Omental fat pad (tissue), 3 donors: ENCODE measurements at regions not wholly inside any gene's neighbourhood (a gene's known extent, or its start where the extent isn't known, plus 50 kb on each side); places are given as distances from the start of the nearest gene placed in this dataset.

ENCODE experiments used
- ATAC-seq: fragments of 150-250 bp; one replicate; pipeline ENCODE4 v1.9.1; 2016; ENCODE audit warnings: mild to moderate bottlenecking, moderate library complexity; ENCODE audit not compliant: low FRiP score
- DNase-seq: peaks from one replicate; pipeline ENCODE4 v3.0.0-alpha.2; 2019; ENCODE audit warnings: low spot score
- TF ChIP-seq, protein P1 (sequence below), 3 donors: fragments of 450-650 bp; IDR thresholded peaks; one replicate each; pipeline ENCODE4 v1.5.1; 2016 to 2017; ENCODE audit warnings: antibody characterized with exemption in 3 of 3, mild to moderate bottlenecking in 3 of 3, moderate library complexity in 2 of 3

GRCh38 chr9:115373000-115373709 is 255.2 kb upstream of the TNC start:
- DNase-seq (peak; percentile 34), ATAC-seq (peak; percentile 92)

DNA sequence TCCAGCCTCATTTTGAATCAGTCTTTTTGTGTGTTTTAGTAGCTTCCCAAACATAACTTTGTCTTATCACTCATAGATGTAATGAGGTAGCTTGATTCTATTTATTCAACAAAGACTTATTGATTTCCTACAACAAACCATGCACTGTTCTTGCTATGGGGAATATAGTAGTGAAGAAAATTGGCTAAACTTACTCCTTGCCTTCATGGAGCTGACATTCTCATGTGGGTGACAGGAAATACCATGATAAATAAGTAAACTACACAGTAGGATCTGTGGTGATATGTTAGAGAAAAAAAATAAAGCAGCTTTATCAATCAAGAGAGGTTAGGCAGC is 255.7 kb upstream of the TNC start:
- TF ChIP-seq, protein P1, sequence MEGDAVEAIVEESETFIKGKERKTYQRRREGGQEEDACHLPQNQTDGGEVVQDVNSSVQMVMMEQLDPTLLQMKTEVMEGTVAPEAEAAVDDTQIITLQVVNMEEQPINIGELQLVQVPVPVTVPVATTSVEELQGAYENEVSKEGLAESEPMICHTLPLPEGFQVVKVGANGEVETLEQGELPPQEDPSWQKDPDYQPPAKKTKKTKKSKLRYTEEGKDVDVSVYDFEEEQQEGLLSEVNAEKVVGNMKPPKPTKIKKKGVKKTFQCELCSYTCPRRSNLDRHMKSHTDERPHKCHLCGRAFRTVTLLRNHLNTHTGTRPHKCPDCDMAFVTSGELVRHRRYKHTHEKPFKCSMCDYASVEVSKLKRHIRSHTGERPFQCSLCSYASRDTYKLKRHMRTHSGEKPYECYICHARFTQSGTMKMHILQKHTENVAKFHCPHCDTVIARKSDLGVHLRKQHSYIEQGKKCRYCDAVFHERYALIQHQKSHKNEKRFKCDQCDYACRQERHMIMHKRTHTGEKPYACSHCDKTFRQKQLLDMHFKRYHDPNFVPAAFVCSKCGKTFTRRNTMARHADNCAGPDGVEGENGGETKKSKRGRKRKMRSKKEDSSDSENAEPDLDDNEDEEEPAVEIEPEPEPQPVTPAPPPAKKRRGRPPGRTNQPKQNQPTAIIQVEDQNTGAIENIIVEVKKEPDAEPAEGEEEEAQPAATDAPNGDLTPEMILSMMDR (IDR thresholded peaks at IDR 0.05), result no peak
- ATAC-seq, result no peak
- DNase-seq, result no peak

More at GRCh38 chr9:115373000-115373709, 255.2 kb upstream of the TNC start:
- TF ChIP-seq, protein P1 (IDR thresholded peaks at IDR 0.05), result no peak

DNA sequence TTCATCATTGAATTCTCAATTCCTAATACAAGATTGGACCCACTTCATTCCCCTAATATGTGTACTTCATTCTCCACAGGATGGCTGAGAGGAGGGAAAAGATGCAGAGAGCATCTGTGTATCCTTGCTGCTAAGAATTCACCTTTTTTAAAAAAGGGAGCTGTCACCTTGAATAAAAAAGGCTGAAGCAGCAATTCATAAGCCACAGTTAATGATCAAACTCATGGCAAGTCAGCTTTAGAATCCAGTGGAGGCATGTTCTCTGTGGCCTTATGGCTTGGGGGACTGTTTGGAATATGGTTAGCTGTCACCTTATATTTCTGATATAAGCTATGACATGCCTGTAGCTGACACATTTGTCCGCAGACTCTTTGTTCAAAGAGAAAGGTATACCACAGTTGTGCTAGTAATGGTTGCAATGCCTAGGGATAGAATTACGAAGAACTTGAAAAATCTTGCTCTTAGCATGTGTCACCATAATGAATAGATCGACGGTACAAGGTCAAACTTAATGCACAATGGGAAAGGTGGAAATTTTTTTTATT is 256.8 kb upstream of the TNC start:
- no peak for ATAC-seq
- TF ChIP-seq, protein P1 (IDR thresholded peaks at IDR 0.05), result no peak
- no peak for DNase-seq

- ATAC-seq (no peak), DNase-seq (no peak)
- TF ChIP-seq, protein P1 (IDR thresholded peaks at IDR 0.05), result no peak
Observed at GRCh38 chr9:115378241-115378640, 260.3 kb upstream of the TNC start.

- ATAC-seq, result no peak
Observed at GRCh38 chr9:115378758-115379157, 260.8 kb upstream of the TNC start.

DNA sequence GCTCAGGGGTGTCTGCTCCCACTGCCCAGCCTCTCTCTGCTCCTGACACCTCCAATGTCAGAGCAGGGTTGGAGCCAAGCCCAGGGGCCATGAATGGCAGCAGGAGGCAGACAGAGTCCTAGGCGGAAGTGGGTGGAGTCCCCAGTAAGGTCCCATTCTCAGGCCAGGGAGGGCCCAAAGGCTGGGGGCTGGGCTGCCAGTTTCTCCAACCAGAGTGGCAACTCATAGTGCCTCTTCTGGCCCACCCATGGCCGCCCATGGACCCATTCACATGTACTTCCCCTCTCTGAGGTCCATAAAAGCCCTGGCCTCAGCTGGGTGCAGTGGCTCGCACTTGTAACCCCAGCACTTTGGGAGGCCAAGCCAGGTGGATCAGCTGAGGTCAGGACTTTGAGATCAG is 261.8 kb upstream of the TNC start:
- ATAC-seq, result no peak
- DNase-seq, result no peak
- TF ChIP-seq, protein P1 (IDR thresholded peaks at IDR 0.05), result no peak

More at GRCh38 chr9:115378758-115379157, 260.8 kb upstream of the TNC start:
- DNase-seq, result no peak
- TF ChIP-seq, protein P1 (IDR thresholded peaks at IDR 0.05), result no peak

DNA sequence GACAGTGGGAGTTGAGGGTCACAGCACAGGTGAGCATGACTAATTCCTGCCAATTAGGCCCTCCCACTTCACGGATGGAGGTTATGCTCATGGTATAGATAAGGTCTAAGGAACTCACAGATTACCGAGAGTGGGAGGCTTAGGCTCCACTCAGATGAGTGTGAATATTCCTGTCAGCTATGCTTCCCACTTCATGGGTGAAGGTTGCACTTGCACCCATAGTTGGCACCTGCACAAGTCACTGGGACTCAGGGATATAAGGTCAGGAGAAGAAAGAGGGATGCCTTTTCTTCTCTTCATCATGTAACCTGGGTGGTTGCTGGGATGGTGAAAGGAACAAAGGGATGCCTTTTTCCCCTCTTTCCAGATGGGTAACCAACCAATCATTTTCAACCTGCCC is 264.9 kb upstream of the TNC start:
- TF ChIP-seq, protein P1 (IDR thresholded peaks at IDR 0.05), result no peak
- no peak for ATAC-seq
- no peak for DNase-seq
